OCI-LY1 (cell line): ENCODE measurements at regions not wholly inside any gene's neighbourhood (a gene's known extent, or its start where the extent isn't known, plus 50 kb on each side); places are given as distances from the start of the nearest gene placed in this dataset.

Experiments used
- H2AFZ ChIP-seq: fragments of 200-600 bp; sonication (generic), shearing (Covaris generic); 2 replicates; pipeline ENCODE4 v1.6.0; 2014; ENCODE audit warnings: antibody characterized with exemption, mild to moderate bottlenecking, low read length
- H3F3A ChIP-seq: fragments of 200-600 bp; sonication (generic), shearing (Covaris generic); 2 replicates; pipeline ENCODE4 v1.6.0; 2014; ENCODE audit warnings: mild to moderate bottlenecking, antibody characterized with exemption, low read length, moderate library complexity; ENCODE audit not compliant: insufficient read depth
- H3K27ac ChIP-seq: fragments of 200-600 bp; sonication (generic); 2 replicates; pipeline ENCODE4 v1.5.1; 2014; ENCODE audit warnings: low read length, mixed run types, mild to moderate bottlenecking, low read depth; ENCODE audit not compliant: poor library complexity, severe bottlenecking
- H3K27me3 ChIP-seq: fragments of 200-600 bp; sonication (generic); 2 replicates; pipeline ENCODE4 v1.6.0; 2014; ENCODE audit warnings: antibody characterized with exemption, mild to moderate bottlenecking, low read length, moderate library complexity; ENCODE audit not compliant: insufficient read depth
- H3K36me3 ChIP-seq: fragments of 200-600 bp; sonication (generic); 2 replicates; pipeline ENCODE4 v1.6.1; 2014; ENCODE audit warnings: mild to moderate bottlenecking, antibody characterized with exemption, low read length, moderate library complexity, mixed read lengths; ENCODE audit not compliant: insufficient read depth
- H3K4me1 ChIP-seq: fragments of 200-600 bp; sonication (generic); 2 replicates; pipeline ENCODE4 v1.5.1; 2014; ENCODE audit warnings: mild to moderate bottlenecking, low read length, moderate library complexity; ENCODE audit not compliant: insufficient read depth, severe bottlenecking
- H3K4me2 ChIP-seq: fragments of 200-600 bp; sonication (generic), shearing (Covaris generic); 2 replicates; pipeline ENCODE4 v1.6.1; 2014; ENCODE audit warnings: low read length
- H3K4me3 ChIP-seq: fragments of 200-600 bp; sonication (generic); 2 replicates; pipeline ENCODE4 v1.5.1; 2014; ENCODE audit warnings: low read length, low read depth, mild to moderate bottlenecking, mixed read lengths; ENCODE audit not compliant: poor library complexity, severe bottlenecking
- H3K79me2 ChIP-seq: fragments of 200-600 bp; shearing (Covaris generic); 2 replicates; pipeline ENCODE4 v1.6.1; 2016; ENCODE audit warnings: mixed run types, low read length, mixed read lengths; ENCODE audit not compliant: insufficient read depth
- H3K9ac ChIP-seq: fragments of 200-600 bp; sonication (generic), shearing (Covaris generic); 2 replicates; pipeline ENCODE4 v1.6.1; 2014; ENCODE audit warnings: mild to moderate bottlenecking, low read length, mixed read lengths
- H3K9me2 ChIP-seq: fragments of 200-600 bp; sonication (generic), shearing (Covaris generic); 2 replicates; pipeline ENCODE4 v1.6.1; 2014; ENCODE audit warnings: low read depth, mild to moderate bottlenecking, low read length, mixed read lengths
- H3K9me3 ChIP-seq: fragments of 200-600 bp; shearing (Covaris generic); 2 replicates; pipeline ENCODE4 v1.6.1; 2014; ENCODE audit warnings: low read length, mixed read lengths
- H4K20me1 ChIP-seq: fragments of 200-600 bp; sonication (generic), shearing (Covaris generic); 2 replicates; pipeline ENCODE4 v1.6.0; 2016; ENCODE audit warnings: mild to moderate bottlenecking, low read length; ENCODE audit not compliant: insufficient read depth
- CTCF ChIP-seq: fragments of 200-600 bp; sonication (generic), shearing (Covaris generic); IDR thresholded peaks from 2 replicates; pipeline ENCODE4 v1.5.1; 2017; ENCODE audit warnings: mild to moderate bottlenecking, antibody characterized with exemption, low read length, moderate library complexity, mixed read lengths
- EZH2 ChIP-seq: fragments of 200-600 bp; sonication (generic), shearing (Covaris generic); IDR thresholded peaks from 2 replicates; pipeline ENCODE4 v1.8.0; 2017; ENCODE audit warnings: borderline replicate concordance, mixed run types, mild to moderate bottlenecking, antibody characterized with exemption, low read length, moderate library complexity, mixed read lengths

GRCh38 chr17:36827081-36827480 is 110.2 kb upstream of the LHX1 start:
- Histone ChIP-seq H3K4me1 (no peaks in the 10 kb centered on the region), H3K27ac (no peak overlapping the region), H3F3A (no peaks in the 10 kb centered on the region), H3K27me3 (0 out of 2 replicates have a peak, but pooled peaks cover 4% of the 10 kb centered on the region), H3K36me3 (no peaks in the 10 kb centered on the region), H2AFZ (no peak overlapping the region), H3K9me3 (no peaks in the 10 kb centered on the region), H4K20me1 (no peaks in the 10 kb centered on the region), H3K4me2 (no peak overlapping the region), H3K79me2 (no peaks in the 10 kb centered on the region), H3K9me2 (no peaks in the 10 kb centered on the region), H3K4me3 (no peak overlapping the region), H3K9ac (no peak overlapping the region)
- no peak for TF ChIP-seq EZH2
- no peak for TF ChIP-seq CTCF

- no peaks in the 10 kb centered on the region for H3K4me1 ChIP-seq
- H3K79me2 ChIP-seq, result no peaks in the 10 kb centered on the region
- no peak overlapping the region for H3K4me2 ChIP-seq
- H2AFZ ChIP-seq, result no peak overlapping the region
- no peak overlapping the region for H3K4me3 ChIP-seq
- H3K36me3 ChIP-seq, result no peaks in the 10 kb centered on the region
- H4K20me1 ChIP-seq, result no peaks in the 10 kb centered on the region
- no peaks in the 10 kb centered on the region for H3F3A ChIP-seq
- 0 out of 2 replicates have a peak, but pooled peaks cover 4% of the 10 kb centered on the region for H3K27me3 ChIP-seq
- TF ChIP-seq EZH2 (no peak), CTCF (no peak)
- H3K9me3 ChIP-seq, result no peaks in the 10 kb centered on the region
- H3K27ac ChIP-seq, result no peak overlapping the region
- H3K9ac ChIP-seq, result no peak overlapping the region
- no peaks in the 10 kb centered on the region for H3K9me2 ChIP-seq
Observed at GRCh38 chr17:36829676-36830075, 107.6 kb upstream of the LHX1 start.

- Histone ChIP-seq H3K4me1 (no peaks in the 10 kb centered on the region), H3K4me2 (no peak overlapping the region), H3K36me3 (no peaks in the 10 kb centered on the region), H3K27ac (no peak overlapping the region), H3K9ac (no peak overlapping the region), H3K9me2 (no peaks in the 10 kb centered on the region), H3F3A (no peaks in the 10 kb centered on the region), H3K27me3 (0 out of 2 replicates have a peak, but pooled peaks cover 4% of the 10 kb centered on the region), H4K20me1 (no peaks in the 10 kb centered on the region), H3K79me2 (no peaks in the 10 kb centered on the region), H2AFZ (no peak overlapping the region), H3K4me3 (no peak overlapping the region), H3K9me3 (no peaks in the 10 kb centered on the region)
- no peak for TF ChIP-seq EZH2
- TF ChIP-seq CTCF, result no peak
Observed at GRCh38 chr17:36833279-36833678, 104.0 kb upstream of the LHX1 start.
